H1 (cell line): ENCODE measurements at regions not wholly inside any gene's neighbourhood (a gene's known extent, or its start where the extent isn't known, plus 50 kb on each side); places are given as distances from the start of the nearest gene placed in this dataset.

Experiments used
- CTCF ChIA-PET: fragments of 300-600 bp; sonication (Branson Sonifier 250); formaldehyde crosslinking; loops from one replicate; lab custom pipeline; 2021; ENCODE audit not compliant: partially characterized antibody; lab: Charles Lee
- POLR2A ChIA-PET: fragments of 300-600 bp; sonication (Branson Sonifier 250); formaldehyde crosslinking; loops from one replicate; lab custom pipeline; 2021; ENCODE audit warnings: inconsistent platforms; ENCODE audit not compliant: partially characterized antibody; lab: Charles Lee
- DNase-seq, 2 experiments: peaks; one replicate each; pipeline versions ENCODE4 v3.0.0 to v3.0.0-alpha.2; 2010 to 2022; ENCODE audit warnings: low spot score in 2 of 2, low read depth in 1 of 2, mixed read lengths in 1 of 2
- FAIRE-seq: peaks from 2 replicates; lab custom pipeline; 2011; peaks lifted over from hg19 to GRCh38; lab: Jason Lieb, UNC
- H2AFZ ChIP-seq: 2 replicates; pipeline ENCODE4 v1.8.1; 2012; ENCODE audit warnings: low read length, inconsistent platforms
- H2AK5ac ChIP-seq: 2 replicates; pipeline ENCODE4 v1.6.1; 2013; ENCODE audit warnings: low read depth, low read length
- H2BK120ac ChIP-seq: replicated peaks from 2 replicates; pipeline ENCODE3; 2013; ENCODE audit warnings: low read depth, low read length, inconsistent platforms
- H2BK12ac ChIP-seq: 2 replicates; pipeline ENCODE4 v1.6.1; 2013; ENCODE audit warnings: low read depth, low read length
- H2BK15ac ChIP-seq: 2 replicates; pipeline ENCODE4 v1.6.1; 2013; ENCODE audit warnings: low read length
- H2BK20ac ChIP-seq: 2 replicates; pipeline ENCODE4 v1.6.1; 2013; ENCODE audit warnings: low read length
- H2BK5ac ChIP-seq: 2 replicates; pipeline ENCODE4 v1.6.1; 2013; ENCODE audit warnings: low read depth, low read length
- H3K14ac ChIP-seq: 2 replicates; pipeline ENCODE4 v1.6.1; 2013; ENCODE audit warnings: inconsistent platforms; ENCODE audit not compliant: insufficient read length
- H3K18ac ChIP-seq: 2 replicates; pipeline ENCODE4 v1.6.1; 2013; ENCODE audit warnings: low read length; ENCODE audit errors: extremely low read depth
- H3K23ac ChIP-seq: 2 replicates; pipeline ENCODE4 v1.6.1; 2013; ENCODE audit warnings: inconsistent platforms; ENCODE audit not compliant: insufficient read length
- H3K23me2 ChIP-seq: 2 replicates; pipeline ENCODE4 v1.6.1; 2013; ENCODE audit warnings: low read depth, low read length
- H3K27ac ChIP-seq: 2 replicates; pipeline ENCODE4 v1.6.1; 2011; ENCODE audit warnings: low read depth, low read length, inconsistent platforms
- H3K27me3 ChIP-seq, 4 experiments: replicated peaks in 1 of 4; 1 replicate in 1 of 4; 2 replicates in 3 of 4; pipeline versions ENCODE4 v1.6.1 to v1.8.1; 2011 to 2013; ENCODE audit warnings: low read length in 3 of 4, mild to moderate bottlenecking in 3 of 4, inconsistent platforms in 2 of 4, mixed read lengths in 2 of 4, moderate library complexity in 1 of 4; ENCODE audit not compliant: control insufficient read depth in 3 of 4, insufficient read depth in 3 of 4; ENCODE audit errors: extremely low read depth in 1 of 4
- H3K36me3 ChIP-seq, 4 experiments: 2 replicates each; pipeline versions ENCODE4 v1.6.1 to v1.8.1; 2011 to 2013; ENCODE audit warnings: mild to moderate bottlenecking in 4 of 4, low read length in 3 of 4, moderate library complexity in 2 of 4, control low read depth in 1 of 4, inconsistent platforms in 1 of 4; ENCODE audit not compliant: insufficient read depth in 4 of 4, control insufficient read depth in 2 of 4
- H3K4ac ChIP-seq: replicated peaks from 2 replicates; pipeline ENCODE3; 2013; ENCODE audit warnings: low read length, low read depth, mixed read lengths, inconsistent platforms; ENCODE audit not compliant: insufficient read length
- H3K4me1 ChIP-seq, 4 experiments: replicated peaks in 1 of 4; 1 replicate in 1 of 4; 2 replicates in 3 of 4; pipeline versions ENCODE4 v1.6.1 to v1.8.1; 2011 to 2013; ENCODE audit warnings: low read length in 3 of 4, inconsistent platforms in 2 of 4, mixed read lengths in 1 of 4; ENCODE audit not compliant: insufficient read depth in 4 of 4, control insufficient read depth in 3 of 4
- H3K4me2 ChIP-seq, 2 experiments: 2 replicates each; pipeline versions ENCODE4 v1.6.1 to v1.8.1; 2011 to 2013; ENCODE audit warnings: low read depth in 2 of 2, low read length in 2 of 2, control low read depth in 1 of 2, inconsistent platforms in 1 of 2, mild to moderate bottlenecking in 1 of 2; ENCODE audit not compliant: insufficient read depth in 1 of 2
- H3K4me3 ChIP-seq, 4 experiments: fragments of 200-600, 300-600 bp in 1 of 4; sonication (generic), shearing (Covaris generic), sonication (Bioruptor Twin) in 1 of 4; 2 replicates each; pipeline versions ENCODE4 v1.5.1 to v1.8.1; 2011 to 2016; ENCODE audit warnings: low read length in 4 of 4, low read depth in 3 of 4, control low read depth in 2 of 4, inconsistent platforms in 2 of 4, mild to moderate bottlenecking in 2 of 4, mixed read lengths in 1 of 4, moderate library complexity in 1 of 4; ENCODE audit not compliant: insufficient read depth in 2 of 4; ENCODE audit errors: extremely low read depth in 1 of 4
- H3K56ac ChIP-seq: replicated peaks from 2 replicates; pipeline ENCODE3; 2013; ENCODE audit warnings: low read depth, mild to moderate bottlenecking, mixed read lengths, low read length, inconsistent platforms; ENCODE audit not compliant: insufficient read length
- H3K79me1 ChIP-seq: 2 replicates; pipeline ENCODE4 v1.6.1; 2013; ENCODE audit warnings: low read depth, low read length, control low read depth
- H3K79me2 ChIP-seq, 2 experiments: 2 replicates each; pipeline versions ENCODE4 v1.6.1 to v1.8.1; 2012 to 2013; ENCODE audit warnings: low read length in 2 of 2, mild to moderate bottlenecking in 2 of 2, inconsistent platforms in 1 of 2; ENCODE audit not compliant: insufficient read depth in 2 of 2, control insufficient read depth in 1 of 2
- H3K9ac ChIP-seq, 4 experiments: replicated peaks in 1 of 4; 1 replicate in 1 of 4; 2 replicates in 3 of 4; pipeline versions ENCODE4 v1.6.1 to v1.8.1; 2011 to 2013; ENCODE audit warnings: low read depth in 3 of 4, low read length in 3 of 4, control low read depth in 2 of 4, mild to moderate bottlenecking in 2 of 4, moderate library complexity in 2 of 4, inconsistent platforms in 1 of 4; ENCODE audit errors: extremely low read depth in 1 of 4
- H3K9me3 ChIP-seq, 2 experiments: 2 replicates each; pipeline versions ENCODE4 v1.6.1 to v1.8.1; 2012 to 2013; ENCODE audit warnings: mild to moderate bottlenecking in 2 of 2, moderate library complexity in 2 of 2, control low read depth in 1 of 2, inconsistent platforms in 1 of 2, low read depth in 1 of 2, low read length in 1 of 2, mixed read lengths in 1 of 2; ENCODE audit not compliant: insufficient read depth in 2 of 2
- H4K20me1 ChIP-seq, 2 experiments: replicated peaks in 1 of 2; 2 replicates each; pipeline versions ENCODE3 to v1.8.1; 2011 to 2013; ENCODE audit warnings: inconsistent platforms in 2 of 2, low read length in 2 of 2, mild to moderate bottlenecking in 1 of 2; ENCODE audit not compliant: insufficient read depth in 2 of 2, control insufficient read depth in 1 of 2
- H4K5ac ChIP-seq: 2 replicates; pipeline ENCODE4 v1.6.1; 2013; ENCODE audit warnings: low read length, low read depth, mixed read lengths, inconsistent platforms; ENCODE audit not compliant: insufficient read length
- H4K8ac ChIP-seq: 2 replicates; pipeline ENCODE4 v1.8.0; 2013; ENCODE audit warnings: mild to moderate bottlenecking, moderate library complexity, low read length, inconsistent platforms; ENCODE audit not compliant: insufficient read depth; ENCODE audit errors: extremely low read depth
- H4K91ac ChIP-seq: replicated peaks from 2 replicates; pipeline ENCODE3; 2013; ENCODE audit warnings: low read length, mixed read lengths, inconsistent platforms; ENCODE audit not compliant: insufficient read length
- ASH2L ChIP-seq: fragments of 200-600, 300-600 bp; sonication (generic); IDR thresholded peaks from one replicate; pipeline ENCODE4 v1.7.1; 2017; ENCODE audit warnings: low read length
- CBX5 ChIP-seq: fragments of 300-800, 300-1000 bp; sonication (generic); IDR thresholded peaks from 2 replicates; pipeline ENCODE4 v1.7.1; 2016; ENCODE audit warnings: antibody characterized with exemption, low read length, low read depth
- CBX8 ChIP-seq: fragments of 300-800, 300-1000 bp; sonication (generic); IDR thresholded peaks from 2 replicates; pipeline ENCODE4 v1.7.1; 2016; ENCODE audit warnings: low read depth, low read length, borderline replicate concordance
- GABPA ChIP-seq: IDR thresholded peaks from 2 replicates; pipeline ENCODE4 v1.6.1; 2011; ENCODE audit warnings: mild to moderate bottlenecking, low read length, moderate library complexity, borderline replicate concordance; ENCODE audit not compliant: insufficient read depth
- JUN ChIP-seq: IDR thresholded peaks from 2 replicates; pipeline ENCODE4 v1.6.1; 2011; ENCODE audit warnings: low read depth, mild to moderate bottlenecking, improper control_type of control experiment, low read length
- KDM5A ChIP-seq: fragments of 200-600 bp; IDR thresholded peaks from 2 replicates; pipeline ENCODE4 v1.7.1; 2012; ENCODE audit warnings: mild to moderate bottlenecking, low read length, inconsistent platforms, mixed read lengths
- MAX ChIP-seq: IDR thresholded peaks from 2 replicates; pipeline ENCODE4 v1.6.1; 2012; ENCODE audit warnings: inconsistent platforms
- RAD21 ChIP-seq, 2 experiments: IDR thresholded peaks in 1 of 2; conservative IDR thresholded peaks in 1 of 2; 2 replicates each; pipeline ENCODE4 v1.6.1; 2011; ENCODE audit warnings: low read depth in 2 of 2, low read length in 2 of 2, improper control_type of control experiment in 1 of 2, inconsistent platforms in 1 of 2, mild to moderate bottlenecking in 1 of 2, moderate library complexity in 1 of 2
- RFX5 ChIP-seq: IDR thresholded peaks from 2 replicates; pipeline ENCODE4 v1.6.1; 2011; ENCODE audit warnings: low read depth, low read length, improper control_type of control experiment, borderline replicate concordance
- SIN3A ChIP-seq, 2 experiments: IDR thresholded peaks in 1 of 2; conservative IDR thresholded peaks in 1 of 2; 2 replicates each; pipeline ENCODE4 v1.6.1; 2011 to 2012; ENCODE audit warnings: low read length in 2 of 2, improper control_type of control experiment in 1 of 2, low read depth in 1 of 2, mild to moderate bottlenecking in 1 of 2
- TAF1 ChIP-seq: IDR thresholded peaks from 2 replicates; pipeline ENCODE4 v1.6.1; 2011; ENCODE audit warnings: mild to moderate bottlenecking, low read depth, low read length
- USF2 ChIP-seq: IDR thresholded peaks from 2 replicates; pipeline ENCODE4 v1.6.1; 2011; ENCODE audit warnings: low read length, improper control_type of control experiment
- YY1 ChIP-seq: IDR thresholded peaks from 2 replicates; pipeline ENCODE4 v1.6.1; 2011; ENCODE audit warnings: low read depth, mild to moderate bottlenecking, low read length
- WGBS, 2 experiments: shearing (Covaris generic) in 1 of 2; methylation state at CpG; one replicate each; pipeline versions ENCODE4 v1.1.6 to v1.1.7; 2013 to 2015; ENCODE audit warnings: low lambda C conversion rate in 2 of 2, mixed read lengths in 2 of 2, inconsistent platforms in 1 of 2, low coverage in 1 of 2, missing lambda C conversion rate in 1 of 2; ENCODE audit not compliant: insufficient replicate concordance in 2 of 2, insufficient coverage in 1 of 2, insufficient read length in 1 of 2; ENCODE audit errors: extremely low coverage in 1 of 2, missing lambda C conversion rate in 1 of 2; 5-methylcytosine and 5-hydroxymethylcytosine counted together

GRCh38 chr1:244255426-244255965, 196.2 kb downstream of the ADSS2 start:
- Histone ChIP-seq H2BK12ac (no peak overlapping the region), H2AFZ (no peak overlapping the region), H2BK5ac (no peak overlapping the region), H4K5ac (no peak overlapping the region), H2BK120ac (no peak overlapping the region), H3K27me3 (no peaks in the 10 kb centered on the region), H4K91ac (no peak overlapping the region), H3K18ac (no peak overlapping the region), H3K14ac (no peak overlapping the region), H4K8ac (no peak overlapping the region), H3K4me3 (no peak overlapping the region), H3K4ac (no peak overlapping the region), H3K4me1 (no peaks in the 10 kb centered on the region), H3K27ac (no peak overlapping the region), H3K9ac (no peak overlapping the region), H3K4me2 (no peak overlapping the region), H4K20me1 (no peaks in the 10 kb centered on the region), H3K23ac (no peak overlapping the region), H3K23me2 (no peaks in the 10 kb centered on the region), H3K56ac (no peak overlapping the region), H2AK5ac (no peak overlapping the region), H3K79me2 (no peaks in the 10 kb centered on the region), H2BK15ac (no peak overlapping the region), H2BK20ac (no peak overlapping the region), H3K36me3 (no peaks in the 10 kb centered on the region), H3K79me1 (no peaks in the 10 kb centered on the region), H3K9me3 (no peaks in the 10 kb centered on the region)
- CTCF ChIA-PET = interaction anchor here (0.7 to 1.6 kb wide), 4 partner anchors 11 to 618 kb away, joined by 3 to 5 read pairs (median 3); no protein-coding TSS in a partner anchor
- WGBS, 2 experiments = 91% methylated on average over 5 of the region's 5 CpGs; no CpG with 5 or more reads in 1 of the 2 experiments
- DNase-seq (no peak), FAIRE-seq (no peak)
- POLR2A ChIA-PET = no interaction called here
- no peak for TF ChIP-seq ASH2L
- no peak for TF ChIP-seq CBX5
- TF ChIP-seq CBX8 = no peak
- no peak for TF ChIP-seq YY1
- no peak for TF ChIP-seq GABPA
- no peak for TF ChIP-seq SIN3A (conservative IDR thresholded peaks at IDR 0.05 in 1 of 2, IDR thresholded peaks at IDR 0.05 in 1 of 2; ENCODE audit: low read depth in 1 of 2, low read length in 2 of 2)
- TF ChIP-seq TAF1 = no peak
- TF ChIP-seq RFX5 = no peak
- no peak for TF ChIP-seq KDM5A
- no peak for TF ChIP-seq MAX
- no peak for TF ChIP-seq JUN
- no peak for TF ChIP-seq USF2
- no peak for TF ChIP-seq RAD21 (IDR thresholded peaks at IDR 0.05 in 1 of 2, conservative IDR thresholded peaks at IDR 0.05 in 1 of 2; ENCODE audit: low read depth in 2 of 2, low read length in 2 of 2)
